ENCODE measurements at regions not wholly inside any gene's neighbourhood (a gene's known extent, or its start where the extent isn't known, plus 50 kb on each side); places are given as distances from the start of the nearest gene placed in this dataset.

DNA sequence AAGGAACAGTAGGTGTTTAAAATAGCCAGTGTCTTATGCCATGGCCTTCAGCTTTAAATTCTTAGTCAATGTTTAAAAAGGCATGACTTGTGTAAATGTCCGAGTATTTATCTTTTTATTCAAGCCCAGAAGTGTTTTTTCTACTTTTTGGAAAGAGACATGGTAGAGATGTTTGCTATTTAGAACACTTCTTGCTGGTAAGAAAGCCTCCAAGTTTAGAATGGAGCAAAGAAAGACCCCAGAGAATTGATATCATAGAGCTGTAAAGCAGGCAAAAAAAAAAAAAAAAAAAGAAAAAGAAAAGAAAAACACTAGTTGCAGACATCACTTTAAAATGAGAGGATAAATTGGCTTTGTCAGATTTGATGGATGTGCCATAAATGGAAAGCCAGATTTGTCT lies 375.1 kb downstream of the TMEM167A start:
- no peak for DNase-seq (ENCODE audit: low read depth)

- no peak for DNase-seq (ENCODE audit: low read depth)
Observed at GRCh38 chr5:82699737-82700136, 377.5 kb downstream of the TMEM167A start.

DNA sequence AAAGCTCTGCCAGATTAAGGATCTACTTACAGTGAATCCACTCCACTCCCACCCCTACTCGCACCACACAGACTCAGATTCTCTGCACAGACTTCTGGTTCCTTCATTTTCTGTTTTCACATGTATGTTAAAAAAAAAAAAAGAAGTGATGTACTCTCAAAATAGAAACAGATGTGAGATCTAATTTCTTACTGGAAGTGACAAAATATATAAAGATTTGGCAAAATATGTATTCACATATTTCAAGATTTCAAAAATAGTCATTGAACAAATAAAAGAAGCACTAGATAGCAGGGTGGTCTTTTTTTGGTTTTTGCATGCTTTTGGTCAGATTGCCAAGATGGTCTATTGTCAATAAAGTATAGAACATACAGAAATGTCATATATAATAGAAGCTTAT lies 379.2 kb downstream of the TMEM167A start:
- no peak for DNase-seq (ENCODE audit: low read depth)

GRCh38 chr5:82694711-82695285 lies 382.4 kb downstream of the TMEM167A start:
- no peak for DNase-seq (ENCODE audit: low read depth)

DNA sequence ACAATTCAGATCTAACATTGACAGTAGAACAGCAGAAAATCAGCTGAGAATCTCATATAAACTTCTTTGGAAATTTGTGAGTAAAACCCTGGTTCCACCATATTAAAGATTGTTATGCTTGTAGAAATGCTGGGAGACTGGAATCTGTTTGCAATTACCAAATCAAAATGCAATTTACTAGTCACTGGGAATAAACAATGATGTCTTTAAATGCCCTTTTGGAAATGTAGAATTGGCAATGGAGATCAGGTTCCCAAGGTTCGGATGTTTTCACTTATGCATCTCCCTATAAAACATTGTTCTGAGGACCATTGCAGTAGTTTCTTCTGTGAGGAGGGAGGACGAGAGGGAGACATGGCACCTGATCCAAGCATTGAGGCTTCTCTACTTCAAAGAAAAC lies 384.4 kb downstream of the TMEM167A start:
- no peak for DNase-seq (ENCODE audit: low read depth)

DNA sequence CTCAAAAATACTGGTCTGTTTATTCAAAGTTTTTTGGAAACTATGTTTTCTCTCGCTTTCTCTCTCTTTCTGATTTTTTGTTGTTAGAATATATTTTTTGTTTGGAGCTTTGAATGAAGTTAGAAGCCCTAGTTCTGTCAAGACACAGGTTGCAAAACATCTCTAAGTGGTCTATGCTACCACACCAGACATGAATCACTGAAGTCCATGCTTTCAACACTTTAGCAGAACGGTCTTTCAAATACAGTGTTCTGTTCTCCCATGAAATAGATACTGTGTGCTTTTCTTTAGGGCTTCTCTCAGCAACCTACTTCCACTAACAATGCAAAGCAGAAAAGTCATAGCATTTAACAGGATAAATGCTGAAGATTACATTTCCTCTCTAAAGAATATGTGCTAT lies 392.5 kb downstream of the TMEM167A start:
- no peak for DNase-seq (ENCODE audit: low read depth)

GRCh38 chr5:82684165-82684564 lies 393.0 kb downstream of the TMEM167A start:
- DNase-seq (ENCODE audit: low read depth), result no peak

DNA sequence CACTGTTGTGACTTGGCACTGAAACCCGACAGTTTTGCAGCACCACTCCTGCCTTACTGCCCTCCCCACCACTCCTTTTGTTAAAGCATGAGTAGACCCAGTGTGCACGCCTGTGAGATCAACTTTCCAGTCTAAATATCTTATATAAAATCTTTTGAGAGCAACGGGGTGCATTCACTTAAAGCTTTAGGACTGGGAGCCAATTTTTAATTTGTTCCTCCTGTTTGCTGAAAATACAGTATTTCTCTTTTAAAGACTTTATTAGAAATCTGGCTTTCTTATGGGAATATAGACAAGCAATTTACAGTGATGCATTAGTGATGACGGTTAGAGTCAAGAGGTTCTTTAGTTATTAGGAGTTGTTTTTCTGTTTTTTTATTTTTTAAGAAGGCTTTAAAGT lies 397.5 kb downstream of the TMEM167A start:
- no peak for DNase-seq (ENCODE audit: low read depth)

GRCh38 chr5:82676661-82677060 lies 398.5 kb upstream of the RPS23 start:
- no peak for DNase-seq (ENCODE audit: low read depth)

DNA sequence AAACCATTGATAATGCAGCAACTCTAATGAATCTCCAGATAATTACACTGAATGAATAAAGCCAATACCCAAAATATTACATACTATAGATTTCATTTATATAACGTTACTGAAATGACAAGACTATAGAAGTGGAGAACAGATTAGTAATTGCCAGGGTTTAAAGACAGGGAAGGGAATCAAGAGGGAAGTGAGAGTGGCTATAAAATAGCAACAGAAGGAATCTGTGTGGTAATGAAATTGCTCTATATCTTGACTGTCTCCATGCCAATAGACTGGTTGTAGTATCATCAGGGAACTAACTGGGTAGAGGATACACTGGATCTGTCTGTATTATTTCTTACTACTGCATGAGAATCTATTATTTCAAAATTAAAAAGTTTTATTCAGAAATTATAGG lies 396.5 kb upstream of the RPS23 start:
- DNase-seq (ENCODE audit: low read depth), result no peak

GRCh38 chr5:82673057-82673809 lies 395.1 kb upstream of the RPS23 start:
- no peak for DNase-seq (ENCODE audit: low read depth)

DNA sequence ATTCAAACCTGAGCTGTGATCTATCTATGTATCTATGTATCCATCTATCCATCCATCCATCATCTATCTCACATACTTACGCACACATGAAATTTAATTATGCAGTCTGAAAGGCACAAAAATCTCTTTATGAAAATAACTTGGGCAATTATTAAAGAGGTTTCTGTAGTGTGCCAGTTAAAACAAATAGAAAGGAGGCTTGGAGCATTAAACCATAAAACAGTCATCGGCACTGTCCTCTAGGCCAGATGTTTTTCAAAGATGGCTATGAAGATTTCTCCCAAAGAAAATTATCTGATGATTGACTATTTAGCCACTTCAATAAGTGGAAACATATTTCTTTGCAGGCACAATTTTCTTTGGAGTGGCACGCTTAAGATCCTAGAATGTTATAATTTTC lies 392.5 kb upstream of the RPS23 start:
- DNase-seq (ENCODE audit: low read depth), result no peak

DNA sequence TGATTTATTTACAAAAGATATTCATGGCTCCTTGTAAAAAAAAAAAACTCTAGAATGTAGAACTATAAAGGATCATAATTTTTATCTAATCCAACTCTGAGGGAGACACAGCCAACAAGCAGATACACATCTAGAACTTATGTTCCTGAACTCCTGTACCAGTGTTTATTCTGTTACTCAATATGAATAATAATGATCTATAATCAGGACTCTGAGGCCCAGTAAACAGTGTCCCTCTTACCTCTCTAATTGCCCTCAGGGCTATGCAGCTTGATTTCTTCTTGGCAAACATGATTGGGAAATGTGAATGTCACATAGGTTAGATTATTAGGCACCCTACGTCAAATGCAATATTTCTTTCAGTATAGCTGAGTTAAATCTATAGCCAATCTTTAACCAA lies 391.6 kb upstream of the RPS23 start:
- no peak for DNase-seq (ENCODE audit: low read depth)

- DNase-seq (ENCODE audit: low read depth), result no peak
Observed at GRCh38 chr5:82666312-82666711, 388.2 kb upstream of the RPS23 start.

DNA sequence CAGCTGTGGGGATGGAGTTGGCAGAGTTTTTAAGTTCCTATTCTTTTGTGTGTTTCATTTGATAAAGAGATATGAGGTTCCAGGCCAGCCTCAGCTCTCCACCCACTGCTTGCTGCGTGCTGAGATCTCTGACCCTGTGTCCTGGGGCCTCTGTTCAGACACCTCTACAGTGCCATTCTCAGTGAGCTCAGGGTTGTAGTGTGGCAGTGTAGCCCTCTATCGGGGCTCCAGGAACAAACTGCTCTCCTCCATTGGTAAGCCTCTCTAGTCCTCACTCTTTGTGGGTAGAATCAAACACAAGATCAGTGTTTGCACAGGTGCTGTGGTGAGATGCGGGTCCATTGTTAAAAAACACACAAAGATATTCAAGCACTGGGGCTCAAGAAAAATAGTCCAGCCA lies 386.6 kb upstream of the RPS23 start:
- no peak for DNase-seq (ENCODE audit: low read depth)

GRCh38 chr5:82663225-82663624 lies 385.1 kb upstream of the RPS23 start:
- no peak for DNase-seq (ENCODE audit: low read depth)

- DNase-seq (ENCODE audit: low read depth), result no peak
Observed at GRCh38 chr5:82662340-82662739, 384.2 kb upstream of the RPS23 start.

- no peak for DNase-seq (ENCODE audit: low read depth)
Observed at GRCh38 chr5:82661933-82662332, 383.8 kb upstream of the RPS23 start.

DNA sequence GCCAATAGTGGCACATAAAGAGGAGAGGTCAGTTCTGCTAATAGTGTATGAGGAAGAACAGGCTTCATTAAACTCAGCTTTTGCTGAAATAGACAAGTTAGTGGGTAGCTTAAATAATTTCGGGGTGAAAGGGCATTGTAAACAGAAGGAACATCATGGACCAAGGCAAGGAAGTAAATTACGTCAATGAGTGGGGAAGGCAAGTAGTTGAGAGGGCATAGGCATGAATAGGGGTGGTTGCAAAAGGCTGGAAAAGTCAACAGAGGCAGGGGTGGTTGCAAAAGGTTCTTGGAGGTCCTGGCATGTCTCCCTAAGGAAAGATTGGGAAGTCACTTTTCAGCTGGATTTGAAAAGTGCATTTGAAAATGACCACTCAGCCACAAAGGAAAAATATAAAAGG lies 383.3 kb upstream of the RPS23 start:
- no peak for DNase-seq (ENCODE audit: low read depth)

DNA sequence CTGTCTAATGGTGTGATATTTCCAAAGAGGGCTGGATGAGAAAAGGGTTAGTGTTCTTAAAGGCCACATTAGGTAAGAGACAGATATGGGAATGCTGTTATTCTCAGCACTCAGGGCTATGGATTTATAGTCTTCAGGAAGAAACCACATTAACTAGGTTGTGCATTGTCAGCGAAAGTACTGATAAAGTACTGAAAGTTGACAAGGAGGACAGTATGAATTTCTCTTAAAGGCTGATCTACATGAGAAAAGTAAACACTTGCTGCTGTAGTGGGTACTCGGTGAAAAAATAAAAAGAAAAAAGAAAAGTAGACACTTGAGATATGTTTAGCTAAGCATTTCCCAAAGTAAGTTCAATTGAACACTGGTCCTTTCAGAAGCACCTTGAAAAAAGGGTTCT lies 381.0 kb upstream of the RPS23 start:
- DNase-seq (ENCODE audit: low read depth), result no peak

GRCh38 chr5:82657033-82657699 lies 379.0 kb upstream of the RPS23 start:
- DNase-seq (ENCODE audit: low read depth), result no peak

DNA sequence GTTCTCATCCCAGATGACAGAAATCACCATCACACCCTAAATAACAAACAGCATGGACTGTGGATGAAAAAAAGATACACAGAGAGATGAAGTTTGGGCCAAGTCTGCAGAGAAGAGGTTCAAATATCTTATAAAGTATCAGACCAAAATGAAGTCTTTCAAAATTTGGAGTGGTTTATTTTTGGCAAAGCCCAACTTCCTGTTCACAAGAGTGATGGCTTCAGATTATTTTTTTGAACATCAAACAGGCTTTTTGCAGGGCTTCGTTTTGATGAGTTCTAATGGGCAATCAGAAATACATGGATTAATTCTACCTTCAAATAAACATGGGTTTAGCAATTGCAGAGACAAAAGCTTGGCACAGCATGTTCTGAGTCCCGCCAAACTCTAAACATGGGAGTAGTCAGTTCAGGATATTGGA lies 378.2 kb upstream of the RPS23 start:
- no peak for DNase-seq (ENCODE audit: low read depth)

- no peak for DNase-seq (ENCODE audit: low read depth)
Observed at GRCh38 chr5:82655078-82655477, 376.9 kb upstream of the RPS23 start.

DNA sequence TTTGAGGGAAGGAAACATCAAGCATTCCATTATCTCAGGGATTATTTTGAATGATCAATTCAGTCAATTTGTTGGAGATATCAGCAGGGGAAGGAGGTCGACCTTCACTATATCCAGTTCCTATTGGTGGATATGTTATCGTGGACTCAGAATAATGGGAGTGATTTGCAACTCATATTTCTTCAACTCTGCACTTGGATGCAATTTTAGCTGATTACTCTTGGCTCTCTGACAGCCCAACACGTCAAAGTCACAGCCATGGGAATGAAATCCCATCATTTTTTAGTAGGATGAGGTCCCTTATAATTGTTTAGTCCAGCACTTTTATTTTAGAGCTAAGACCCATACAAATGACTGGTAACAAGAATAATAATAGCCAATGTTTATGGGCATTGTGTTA lies 371.8 kb upstream of the RPS23 start:
- DNase-seq (ENCODE audit: low read depth), result no peak
